ENCODE measurements at regions not wholly inside any gene's neighbourhood (a gene's known extent, or its start where the extent isn't known, plus 50 kb on each side); places are given as distances from the start of the nearest gene placed in this dataset.
"Not testable (repeated sequence)": the region's sequence is repeated elsewhere in the genome, so short reads cannot be mapped to it uniquely, and the experiment has no call there.

DNA sequence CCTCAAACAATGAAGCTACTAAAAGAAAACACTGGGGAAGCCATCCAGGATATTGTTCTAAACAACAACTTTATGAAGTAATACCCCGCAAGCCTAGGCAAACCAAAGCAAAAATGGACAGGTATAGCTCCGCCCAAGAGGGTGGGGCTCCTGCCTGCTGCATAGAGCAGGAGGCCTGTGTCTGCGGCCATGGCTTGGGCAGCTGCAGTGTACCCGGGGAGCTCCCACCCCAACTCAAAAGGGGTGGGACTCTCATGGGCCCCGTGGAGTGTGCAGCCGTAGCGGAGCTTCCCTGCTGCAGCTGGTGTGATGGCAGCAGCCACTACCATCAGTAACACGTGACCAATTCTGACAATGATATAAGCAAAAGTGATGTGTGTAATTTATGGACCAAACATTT, 264.2 kb upstream of the KITLG start:
- no peak overlapping the region for H3K4me3 ChIP-seq (ENCODE audit: low read depth in 1 of 2, low read length in 2 of 2)
- H3K9me3 ChIP-seq (ENCODE audit: control insufficient read depth in 1 of 2, low read length in 2 of 2): peaks cover 0 to 10% of the 10 kb centered on the region in 2 donors
- H3K36me3 ChIP-seq (ENCODE audit: control insufficient read depth in 1 of 2, insufficient read depth in 2 of 2, low read length in 2 of 2): no peaks in the 10 kb centered on the region
- no peak overlapping the region for H3K27ac ChIP-seq (ENCODE audit: low read length)
- no peaks in the 10 kb centered on the region for H3K27me3 ChIP-seq (ENCODE audit: low read depth, low read length)
- no peaks in the 10 kb centered on the region for H3K4me1 ChIP-seq (ENCODE audit: control insufficient read depth in 1 of 2, insufficient read depth in 2 of 2, low read length in 2 of 2)

GRCh38 chr12:88842314-88842713, 262.0 kb upstream of the KITLG start:
- no peaks in the 10 kb centered on the region for H3K36me3 ChIP-seq (ENCODE audit: control insufficient read depth in 1 of 2, insufficient read depth in 2 of 2, low read length in 2 of 2)
- peaks cover 0 to 17% of the 10 kb centered on the region in 2 donors for H3K9me3 ChIP-seq (ENCODE audit: control insufficient read depth in 1 of 2, low read length in 2 of 2)
- H3K4me3 ChIP-seq (ENCODE audit: low read depth in 1 of 2, low read length in 2 of 2): no peak overlapping the region
- no peak overlapping the region for H3K27ac ChIP-seq (ENCODE audit: low read length)
- no peaks in the 10 kb centered on the region for H3K4me1 ChIP-seq (ENCODE audit: control insufficient read depth in 1 of 2, insufficient read depth in 2 of 2, low read length in 2 of 2)
- no peaks in the 10 kb centered on the region for H3K27me3 ChIP-seq (ENCODE audit: low read depth, low read length)

GRCh38 chr12:88839486-88839885, 259.2 kb upstream of the KITLG start:
- no peak overlapping the region for H3K4me3 ChIP-seq (ENCODE audit: low read depth in 1 of 2, low read length in 2 of 2)
- H3K36me3 ChIP-seq (ENCODE audit: control insufficient read depth in 1 of 2, insufficient read depth in 2 of 2, low read length in 2 of 2): no peaks in the 10 kb centered on the region
- H3K27me3 ChIP-seq (ENCODE audit: low read depth, low read length): no peaks in the 10 kb centered on the region
- H3K9me3 ChIP-seq (ENCODE audit: control insufficient read depth in 1 of 2, low read length in 2 of 2): peaks cover 0 to 17% of the 10 kb centered on the region in 2 donors
- no peak overlapping the region for H3K27ac ChIP-seq (ENCODE audit: low read length)
- H3K4me1 ChIP-seq (ENCODE audit: control insufficient read depth in 1 of 2, insufficient read depth in 2 of 2, low read length in 2 of 2): no peaks in the 10 kb centered on the region

DNA sequence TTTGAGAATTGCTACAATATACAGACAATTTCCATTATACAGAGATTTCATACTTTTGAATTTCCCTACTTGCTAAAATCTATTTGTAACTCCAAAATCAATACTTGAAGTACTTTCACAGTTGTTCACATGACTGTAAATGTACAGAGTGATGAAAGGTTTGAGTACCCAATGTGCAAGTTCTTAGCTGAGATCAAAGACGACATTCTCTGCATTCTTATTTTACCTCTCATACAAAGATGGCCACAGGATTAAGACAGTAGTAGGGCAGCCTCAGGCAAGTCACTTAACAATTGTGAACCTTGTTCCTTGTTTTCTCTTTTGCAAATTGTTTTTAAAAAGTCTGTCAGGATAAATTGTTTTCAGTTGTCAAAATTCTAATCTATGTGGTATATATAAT, 255.9 kb upstream of the KITLG start:
- no peaks in the 10 kb centered on the region for H3K27me3 ChIP-seq (ENCODE audit: low read depth, low read length)
- no peaks in the 10 kb centered on the region for H3K4me1 ChIP-seq (ENCODE audit: control insufficient read depth in 1 of 2, insufficient read depth in 2 of 2, low read length in 2 of 2)
- H3K4me3 ChIP-seq (ENCODE audit: low read depth in 1 of 2, low read length in 2 of 2): no peak overlapping the region
- H3K36me3 ChIP-seq (ENCODE audit: control insufficient read depth in 1 of 2, insufficient read depth in 2 of 2, low read length in 2 of 2): no peaks in the 10 kb centered on the region
- H3K9me3 ChIP-seq (ENCODE audit: control insufficient read depth in 1 of 2, low read length in 2 of 2): peaks cover 0 to 14% of the 10 kb centered on the region in 2 donors
- no peak overlapping the region for H3K27ac ChIP-seq (ENCODE audit: low read length)

GRCh38 chr12:88834226-88834625, 254.0 kb upstream of the KITLG start:
- Histone ChIP-seq H3K27ac (ENCODE audit: low read length) (no peak overlapping the region), H3K9me3 (ENCODE audit: control insufficient read depth in 1 of 2, low read length in 2 of 2) (peaks cover 0 to 6% of the 10 kb centered on the region in 2 donors), H3K27me3 (ENCODE audit: low read depth, low read length) (no peaks in the 10 kb centered on the region), H3K4me3 (ENCODE audit: low read depth in 1 of 2, low read length in 2 of 2) (no peak overlapping the region), H3K4me1 (ENCODE audit: control insufficient read depth in 1 of 2, insufficient read depth in 2 of 2, low read length in 2 of 2) (no peaks in the 10 kb centered on the region), H3K36me3 (ENCODE audit: control insufficient read depth in 1 of 2, insufficient read depth in 2 of 2, low read length in 2 of 2) (no peaks in the 10 kb centered on the region)

GRCh38 chr12:88833641-88834116, 253.4 kb upstream of the KITLG start:
- Histone ChIP-seq H3K4me1 (ENCODE audit: control insufficient read depth in 1 of 2, insufficient read depth in 2 of 2, low read length in 2 of 2) (no peaks in the 10 kb centered on the region), H3K4me3 (ENCODE audit: low read depth in 1 of 2, low read length in 2 of 2) (no peak overlapping the region), H3K27ac (ENCODE audit: low read length) (no peak overlapping the region), H3K27me3 (ENCODE audit: low read depth, low read length) (no peaks in the 10 kb centered on the region), H3K36me3 (ENCODE audit: control insufficient read depth in 1 of 2, insufficient read depth in 2 of 2, low read length in 2 of 2) (no peaks in the 10 kb centered on the region), H3K9me3 (ENCODE audit: control insufficient read depth in 1 of 2, low read length in 2 of 2) (peaks cover 0 to 5% of the 10 kb centered on the region in 2 donors)

DNA sequence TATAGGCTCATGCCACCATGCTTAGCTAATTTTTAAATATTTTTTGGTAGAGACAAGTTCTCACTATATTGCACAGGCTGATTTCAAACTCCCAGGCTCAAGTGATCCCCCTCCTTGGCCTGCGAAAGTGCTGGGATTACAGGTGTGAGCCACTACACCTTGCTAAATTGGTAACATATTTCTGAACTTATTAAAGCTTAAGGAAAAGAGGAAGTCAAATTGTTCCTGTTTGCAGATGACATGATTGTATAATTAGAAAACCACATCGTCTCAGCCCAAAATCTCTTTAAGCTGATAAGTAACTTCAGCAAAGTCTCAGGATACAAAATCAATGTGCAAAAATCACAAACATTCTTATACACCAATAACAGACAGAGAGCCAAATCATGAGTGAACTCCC, 248.3 kb upstream of the KITLG start:
- H3K27me3 ChIP-seq (ENCODE audit: low read depth, low read length); H3K36me3 ChIP-seq (ENCODE audit: control insufficient read depth in 1 of 2, insufficient read depth in 2 of 2, low read length in 2 of 2); H3K4me3 ChIP-seq (ENCODE audit: low read depth in 1 of 2, low read length in 2 of 2); H3K4me1 ChIP-seq (ENCODE audit: control insufficient read depth in 1 of 2, insufficient read depth in 2 of 2, low read length in 2 of 2); H3K9me3 ChIP-seq (ENCODE audit: control insufficient read depth in 1 of 2, low read length in 2 of 2); H3K27ac ChIP-seq (ENCODE audit: low read length): not testable (repeated sequence)

DNA sequence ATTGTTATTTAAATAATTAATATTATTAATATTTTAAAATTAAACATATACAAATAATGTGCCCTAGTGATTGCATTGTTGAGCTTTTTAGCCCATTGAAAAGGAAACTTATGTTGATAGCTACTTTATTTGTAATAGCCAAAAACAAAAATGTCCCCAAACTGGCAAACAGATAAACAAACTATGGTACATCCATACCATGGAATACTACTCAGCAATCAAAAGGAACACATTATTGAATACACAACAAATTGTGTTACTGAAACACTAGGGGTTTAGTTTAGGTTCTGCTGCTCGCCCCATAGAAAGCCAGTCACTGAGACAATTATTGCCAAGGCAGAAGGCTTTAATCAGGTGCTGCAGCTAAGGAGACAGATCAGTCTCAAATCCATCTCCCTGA, 239.7 kb upstream of the KITLG start:
- H3K4me1 ChIP-seq (ENCODE audit: control insufficient read depth in 1 of 2, insufficient read depth in 2 of 2, low read length in 2 of 2): peaks cover 0 to 8% of the 10 kb centered on the region in 2 donors
- no peak overlapping the region for H3K4me3 ChIP-seq (ENCODE audit: low read depth in 1 of 2, low read length in 2 of 2)
- no peaks in the 10 kb centered on the region for H3K9me3 ChIP-seq (ENCODE audit: control insufficient read depth in 1 of 2, low read length in 2 of 2)
- no peaks in the 10 kb centered on the region for H3K27me3 ChIP-seq (ENCODE audit: low read depth, low read length)
- H3K27ac ChIP-seq (ENCODE audit: low read length): no peak overlapping the region
- no peaks in the 10 kb centered on the region for H3K36me3 ChIP-seq (ENCODE audit: control insufficient read depth in 1 of 2, insufficient read depth in 2 of 2, low read length in 2 of 2)

DNA sequence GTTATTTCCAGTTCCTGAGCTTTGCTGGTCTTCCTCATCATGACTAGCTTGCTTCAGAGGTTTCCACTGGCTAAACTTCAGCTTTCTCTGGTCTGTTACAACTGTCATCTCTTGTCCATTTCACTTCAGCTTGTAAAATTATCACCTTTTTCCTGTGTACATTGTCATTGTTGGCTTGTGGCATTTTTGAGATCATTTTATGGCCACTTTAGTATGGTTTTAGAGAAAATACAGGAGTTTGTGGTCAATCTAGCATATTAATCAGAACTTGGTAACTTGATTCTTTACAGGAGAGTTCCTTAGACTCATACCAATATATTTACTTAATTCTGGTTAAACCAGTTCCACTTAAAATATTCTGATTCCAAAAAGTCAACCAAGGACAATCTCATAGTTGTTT, 235.9 kb upstream of the KITLG start:
- Histone ChIP-seq H3K27ac (ENCODE audit: low read length) (no peak overlapping the region), H3K9me3 (ENCODE audit: control insufficient read depth in 1 of 2, low read length in 2 of 2) (no peaks in the 10 kb centered on the region), H3K27me3 (ENCODE audit: low read depth, low read length) (no peaks in the 10 kb centered on the region), H3K36me3 (ENCODE audit: control insufficient read depth in 1 of 2, insufficient read depth in 2 of 2, low read length in 2 of 2) (no peaks in the 10 kb centered on the region), H3K4me1 (ENCODE audit: control insufficient read depth in 1 of 2, insufficient read depth in 2 of 2, low read length in 2 of 2) (peaks cover 0 to 8% of the 10 kb centered on the region in 2 donors), H3K4me3 (ENCODE audit: low read depth in 1 of 2, low read length in 2 of 2) (no peak overlapping the region)

DNA sequence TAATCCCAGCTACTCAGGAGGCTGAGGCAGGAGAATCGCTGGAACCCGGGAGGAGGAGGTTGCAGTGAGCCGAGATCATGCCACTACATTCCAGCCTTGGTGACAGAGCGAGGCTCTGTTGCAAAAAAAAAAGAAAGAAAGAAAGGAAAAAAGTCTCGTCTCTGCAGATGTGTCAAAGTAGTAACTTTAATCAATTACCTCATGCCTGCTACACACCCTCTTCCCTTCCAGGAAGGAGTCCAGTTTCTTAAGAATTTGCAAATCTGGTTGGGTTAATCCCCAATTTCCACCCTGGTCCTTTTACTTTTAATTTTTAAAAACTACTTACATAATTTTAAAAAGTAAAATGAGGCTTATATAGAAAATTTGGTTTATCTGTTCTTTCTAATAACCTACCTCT, 234.5 kb upstream of the KITLG start:
- no peaks in the 10 kb centered on the region for H3K27me3 ChIP-seq (ENCODE audit: low read depth, low read length)
- H3K27ac ChIP-seq (ENCODE audit: low read length): no peak overlapping the region
- H3K4me1 ChIP-seq (ENCODE audit: control insufficient read depth in 1 of 2, insufficient read depth in 2 of 2, low read length in 2 of 2): peaks cover 0 to 8% of the 10 kb centered on the region in 2 donors
- H3K4me3 ChIP-seq (ENCODE audit: low read depth in 1 of 2, low read length in 2 of 2): no peak overlapping the region
- no peaks in the 10 kb centered on the region for H3K36me3 ChIP-seq (ENCODE audit: control insufficient read depth in 1 of 2, insufficient read depth in 2 of 2, low read length in 2 of 2)
- no peaks in the 10 kb centered on the region for H3K9me3 ChIP-seq (ENCODE audit: control insufficient read depth in 1 of 2, low read length in 2 of 2)

GRCh38 chr12:88812610-88813009, 232.3 kb upstream of the KITLG start:
- H3K4me3 ChIP-seq (ENCODE audit: low read depth in 1 of 2, low read length in 2 of 2): no peak overlapping the region
- H3K27ac ChIP-seq (ENCODE audit: low read length): no peak overlapping the region
- peaks cover 0 to 8% of the 10 kb centered on the region in 2 donors for H3K4me1 ChIP-seq (ENCODE audit: control insufficient read depth in 1 of 2, insufficient read depth in 2 of 2, low read length in 2 of 2)

DNA sequence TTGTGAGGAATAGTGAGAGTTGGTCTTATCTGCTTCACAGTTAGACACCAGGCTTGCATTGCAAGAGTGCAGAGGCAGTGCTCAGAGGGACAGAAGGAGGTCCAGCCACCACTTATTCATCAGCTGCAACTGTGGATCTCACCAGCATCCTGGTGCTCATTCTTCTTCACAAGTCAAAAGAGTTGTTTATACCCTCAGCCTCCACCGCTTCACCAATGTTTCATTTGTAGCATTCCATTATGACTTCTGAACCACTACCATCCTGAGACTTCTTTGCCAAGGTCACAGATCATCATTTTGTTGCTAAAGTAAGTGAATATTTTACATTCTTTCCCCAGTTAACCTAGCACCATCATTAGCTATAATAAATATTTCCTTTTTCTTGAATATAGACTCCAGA, 230.5 kb upstream of the KITLG start:
- Histone ChIP-seq H3K9me3 (ENCODE audit: control insufficient read depth in 1 of 2, low read length in 2 of 2) (no peaks in the 10 kb centered on the region), H3K36me3 (ENCODE audit: control insufficient read depth in 1 of 2, insufficient read depth in 2 of 2, low read length in 2 of 2) (no peaks in the 10 kb centered on the region), H3K4me3 (ENCODE audit: low read depth in 1 of 2, low read length in 2 of 2) (no peak overlapping the region)

More at GRCh38 chr12:88812610-88813009, 232.3 kb upstream of the KITLG start:
- Histone ChIP-seq H3K27me3 (ENCODE audit: low read depth, low read length) (no peaks in the 10 kb centered on the region), H3K9me3 (ENCODE audit: control insufficient read depth in 1 of 2, low read length in 2 of 2) (no peaks in the 10 kb centered on the region), H3K36me3 (ENCODE audit: control insufficient read depth in 1 of 2, insufficient read depth in 2 of 2, low read length in 2 of 2) (no peaks in the 10 kb centered on the region)

More for the DNA sequence above, 230.5 kb upstream of the KITLG start:
- H3K27me3 ChIP-seq (ENCODE audit: low read depth, low read length): no peaks in the 10 kb centered on the region
- H3K27ac ChIP-seq (ENCODE audit: low read length): no peak overlapping the region
- peaks cover 0 to 3% of the 10 kb centered on the region in 2 donors for H3K4me1 ChIP-seq (ENCODE audit: control insufficient read depth in 1 of 2, insufficient read depth in 2 of 2, low read length in 2 of 2)
